Neural cell (in vitro differentiated cells): ENCODE measurements at regions not wholly inside any gene's neighbourhood (a gene's known extent, or its start where the extent isn't known, plus 50 kb on each side); places are given as distances from the start of the nearest gene placed in this dataset.

Experiments used
- H2AFZ ChIP-seq: fragments of 200-600, 300-800 bp; sonication (generic), shearing (Covaris generic); 2 replicates; pipeline ENCODE4 v1.6.0; 2014; ENCODE audit warnings: low read depth, mild to moderate bottlenecking, antibody characterized with exemption, low read length, moderate library complexity
- H3F3A ChIP-seq: fragments of 200-600 bp; shearing (Covaris generic); 2 replicates; pipeline ENCODE4 v1.6.1; 2016; ENCODE audit warnings: mild to moderate bottlenecking, moderate library complexity, mixed read lengths, antibody characterized with exemption, low read length; ENCODE audit not compliant: insufficient read depth, poor library complexity, severe bottlenecking
- H3K27ac ChIP-seq: fragments of 200-600, 300-800 bp; sonication (generic), shearing (Covaris generic); 2 replicates; pipeline ENCODE4 v1.5.1; 2014; ENCODE audit warnings: mild to moderate bottlenecking, low read length, moderate library complexity
- H3K27me3 ChIP-seq: fragments of 300-800, 200-600 bp; sonication (generic), shearing (Covaris generic); 2 replicates; pipeline ENCODE4 v1.6.0; 2014; ENCODE audit warnings: mild to moderate bottlenecking, low read depth, low read length, moderate library complexity; ENCODE audit not compliant: insufficient read depth
- H3K36me3 ChIP-seq: fragments of 300-800, 200-600 bp; sonication (generic), shearing (Covaris generic); 2 replicates; pipeline ENCODE4 v1.5.1; 2014; ENCODE audit warnings: mild to moderate bottlenecking, antibody characterized with exemption, low read length, moderate library complexity; ENCODE audit not compliant: insufficient read depth
- H3K4me2 ChIP-seq: fragments of 300-800, 200-600 bp; sonication (generic), shearing (Covaris generic); 2 replicates; pipeline ENCODE4 v1.6.0; 2014; ENCODE audit warnings: mild to moderate bottlenecking, low read length
- H3K4me3 ChIP-seq: fragments of 300-800, 200-600 bp; sonication (generic), shearing (Covaris generic); 2 replicates; pipeline ENCODE4 v1.5.1; 2014; ENCODE audit warnings: mild to moderate bottlenecking, low read length, moderate library complexity
- H3K79me2 ChIP-seq: fragments of 200-600 bp; shearing (Covaris generic); replicated peaks from 2 replicates; pipeline ENCODE4 v1.6.0; 2014; ENCODE audit warnings: mild to moderate bottlenecking, low read length, moderate library complexity; ENCODE audit not compliant: insufficient read depth
- H3K9ac ChIP-seq: fragments of 300-800, 200-600 bp; sonication (generic), shearing (Covaris generic); 2 replicates; pipeline ENCODE4 v1.6.1; 2016; ENCODE audit warnings: mild to moderate bottlenecking, low read length, mixed read lengths
- H3K9me2 ChIP-seq: fragments of 200-600 bp; shearing (Covaris generic); 2 replicates; pipeline ENCODE4 v1.6.1; 2016; ENCODE audit warnings: mild to moderate bottlenecking, low read length, mixed read lengths; ENCODE audit not compliant: insufficient read depth
- H3K9me3 ChIP-seq: fragments of 200-600, 300-800 bp; sonication (generic), shearing (Covaris generic); 2 replicates; pipeline ENCODE4 v1.6.1; 2016; ENCODE audit warnings: mild to moderate bottlenecking, mixed run types, low read length, moderate library complexity, mixed read lengths
- H4K20me1 ChIP-seq: fragments of 200-600 bp; shearing (Covaris generic); 2 replicates; pipeline ENCODE4 v1.6.1; 2016; ENCODE audit warnings: mild to moderate bottlenecking, mixed run types; ENCODE audit not compliant: insufficient read depth
- EP300 ChIP-seq: fragments of 450-650 bp; conservative IDR thresholded peaks from 2 replicates; pipeline ENCODE4 v1.6.1; 2014; ENCODE audit warnings: antibody characterized with exemption, mild to moderate bottlenecking, moderate library complexity; ENCODE audit not compliant: poor library complexity, severe bottlenecking
- EZH2 ChIP-seq: fragments of 200-600, 300-800 bp; shearing (Covaris generic), sonication (generic); IDR thresholded peaks from 2 replicates; pipeline ENCODE4 v1.6.1; 2014; ENCODE audit warnings: antibody characterized with exemption, low read length, borderline replicate concordance, mild to moderate bottlenecking; ENCODE audit not compliant: insufficient read depth, poor library complexity, severe bottlenecking
- MXI1 ChIP-seq: fragments of 450-650 bp; conservative IDR thresholded peaks from 2 replicates; pipeline ENCODE4 v1.6.1; 2014; ENCODE audit warnings: antibody characterized with exemption, mild to moderate bottlenecking; ENCODE audit not compliant: poor library complexity, severe bottlenecking
- POLR2AphosphoS5 ChIP-seq: IDR thresholded peaks from 2 replicates; pipeline ENCODE4 v1.6.1; 2012
- RAD21 ChIP-seq: fragments of 450-650 bp; conservative IDR thresholded peaks from 2 replicates; pipeline ENCODE4 v1.6.1; 2014; ENCODE audit warnings: antibody characterized with exemption, mild to moderate bottlenecking, moderate library complexity
- REST ChIP-seq: IDR thresholded peaks from 2 replicates; pipeline ENCODE4 v1.6.1; 2012; ENCODE audit warnings: borderline replicate concordance
- SMC3 ChIP-seq: fragments of 450-650 bp; conservative IDR thresholded peaks from 2 replicates; pipeline ENCODE4 v1.6.1; 2014; ENCODE audit warnings: antibody characterized with exemption, mild to moderate bottlenecking, moderate library complexity; ENCODE audit not compliant: poor library complexity
- TAF1 ChIP-seq: IDR thresholded peaks from 2 replicates; pipeline ENCODE4 v1.6.1; 2012; ENCODE audit warnings: low read depth
- TF ChIP-seq, protein P1 (sequence below): fragments of 450-650 bp; IDR thresholded peaks from 2 replicates; pipeline ENCODE4 v1.5.1; 2014; ENCODE audit warnings: antibody characterized with exemption, mild to moderate bottlenecking, moderate library complexity; ENCODE audit not compliant: poor library complexity, severe bottlenecking

- H3K79me2 ChIP-seq = no peaks in the 10 kb centered on the region
- no peaks in the 10 kb centered on the region for H4K20me1 ChIP-seq
- no peaks in the 10 kb centered on the region for H3K27me3 ChIP-seq
- H3K36me3 ChIP-seq = no peaks in the 10 kb centered on the region
- H2AFZ ChIP-seq = no peak overlapping the region
- H3K9me2 ChIP-seq = no peaks in the 10 kb centered on the region
- no peaks in the 10 kb centered on the region for H3K9me3 ChIP-seq
- H3K9ac ChIP-seq = no peak overlapping the region
- no peak overlapping the region for H3K4me2 ChIP-seq
- TF ChIP-seq RAD21 (no peak), REST (no peak), EP300 (no peak), MXI1 (no peak), TAF1 (no peak), POLR2AphosphoS5 (no peak)
- TF ChIP-seq, protein P1, sequence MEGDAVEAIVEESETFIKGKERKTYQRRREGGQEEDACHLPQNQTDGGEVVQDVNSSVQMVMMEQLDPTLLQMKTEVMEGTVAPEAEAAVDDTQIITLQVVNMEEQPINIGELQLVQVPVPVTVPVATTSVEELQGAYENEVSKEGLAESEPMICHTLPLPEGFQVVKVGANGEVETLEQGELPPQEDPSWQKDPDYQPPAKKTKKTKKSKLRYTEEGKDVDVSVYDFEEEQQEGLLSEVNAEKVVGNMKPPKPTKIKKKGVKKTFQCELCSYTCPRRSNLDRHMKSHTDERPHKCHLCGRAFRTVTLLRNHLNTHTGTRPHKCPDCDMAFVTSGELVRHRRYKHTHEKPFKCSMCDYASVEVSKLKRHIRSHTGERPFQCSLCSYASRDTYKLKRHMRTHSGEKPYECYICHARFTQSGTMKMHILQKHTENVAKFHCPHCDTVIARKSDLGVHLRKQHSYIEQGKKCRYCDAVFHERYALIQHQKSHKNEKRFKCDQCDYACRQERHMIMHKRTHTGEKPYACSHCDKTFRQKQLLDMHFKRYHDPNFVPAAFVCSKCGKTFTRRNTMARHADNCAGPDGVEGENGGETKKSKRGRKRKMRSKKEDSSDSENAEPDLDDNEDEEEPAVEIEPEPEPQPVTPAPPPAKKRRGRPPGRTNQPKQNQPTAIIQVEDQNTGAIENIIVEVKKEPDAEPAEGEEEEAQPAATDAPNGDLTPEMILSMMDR = no peak
- H3F3A ChIP-seq = no peaks in the 10 kb centered on the region
- H3K27ac ChIP-seq = no peak overlapping the region
- H3K4me3 ChIP-seq = no peak overlapping the region
These were observed 66.3 kb upstream of the FAM9C start for GRCh38 chrX:13110433-13111324.

DNA sequence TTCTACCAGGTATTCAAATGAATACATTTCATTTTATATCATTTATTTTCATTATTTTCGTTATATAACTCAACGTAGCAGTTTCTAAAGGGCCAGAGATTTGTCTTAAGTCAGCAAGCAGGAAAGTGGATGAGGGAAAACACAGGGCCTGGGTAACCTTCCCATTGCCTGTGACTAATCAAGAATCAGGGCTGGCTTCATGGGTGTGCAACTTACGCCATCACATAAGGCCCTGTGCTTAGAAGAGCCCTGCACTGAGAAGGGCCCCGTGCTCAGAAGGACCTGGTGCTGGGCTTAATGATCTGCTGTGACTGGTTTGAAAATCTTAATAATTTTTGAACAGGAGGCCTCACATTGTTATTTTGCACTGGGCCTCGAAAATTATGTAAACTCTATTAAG is 65.4 kb upstream of the FAM9C start:
- Histone ChIP-seq H3F3A (no peaks in the 10 kb centered on the region), H3K4me3 (no peak overlapping the region), H3K4me2 (no peak overlapping the region), H3K9me2 (no peaks in the 10 kb centered on the region), H3K36me3 (no peaks in the 10 kb centered on the region), H3K79me2 (no peaks in the 10 kb centered on the region), H3K9me3 (no peaks in the 10 kb centered on the region), H4K20me1 (no peaks in the 10 kb centered on the region), H3K27me3 (no peaks in the 10 kb centered on the region), H2AFZ (no peak overlapping the region), H3K27ac (no peak overlapping the region), H3K9ac (no peak overlapping the region)
- TF ChIP-seq POLR2AphosphoS5 (no peak), MXI1 (no peak), REST (no peak), EP300 (no peak), EZH2 (no peak), TAF1 (no peak), RAD21 (no peak), SMC3 (no peak)
- TF ChIP-seq, protein P1 = no peak
